HFF-Myc (cell line): ENCODE measurements at regions not wholly inside any gene's neighbourhood (a gene's known extent, or its start where the extent isn't known, plus 50 kb on each side); places are given as distances from the start of the nearest gene placed in this dataset.

Source experiments
- DNase-seq: peaks from one replicate; pipeline ENCODE4 v3.0.0-alpha.2; 2011; ENCODE audit warnings: low read depth; ENCODE audit errors: extremely low read depth
- H3K4me3 ChIP-seq: replicated peaks from 2 replicates; pipeline ENCODE4 v1.5.1; 2011; ENCODE audit warnings: low read depth, mild to moderate bottlenecking, control low read depth, low read length
- TF ChIP-seq, protein P1 (sequence below): IDR thresholded peaks from 2 replicates; pipeline ENCODE4 v1.5.1; 2012; ENCODE audit warnings: mild to moderate bottlenecking, low read depth, low read length, control low read depth; ENCODE audit errors: missing control alignments

- no peak for DNase-seq
- H3K4me3 ChIP-seq = no peak overlapping the region
- TF ChIP-seq, protein P1, sequence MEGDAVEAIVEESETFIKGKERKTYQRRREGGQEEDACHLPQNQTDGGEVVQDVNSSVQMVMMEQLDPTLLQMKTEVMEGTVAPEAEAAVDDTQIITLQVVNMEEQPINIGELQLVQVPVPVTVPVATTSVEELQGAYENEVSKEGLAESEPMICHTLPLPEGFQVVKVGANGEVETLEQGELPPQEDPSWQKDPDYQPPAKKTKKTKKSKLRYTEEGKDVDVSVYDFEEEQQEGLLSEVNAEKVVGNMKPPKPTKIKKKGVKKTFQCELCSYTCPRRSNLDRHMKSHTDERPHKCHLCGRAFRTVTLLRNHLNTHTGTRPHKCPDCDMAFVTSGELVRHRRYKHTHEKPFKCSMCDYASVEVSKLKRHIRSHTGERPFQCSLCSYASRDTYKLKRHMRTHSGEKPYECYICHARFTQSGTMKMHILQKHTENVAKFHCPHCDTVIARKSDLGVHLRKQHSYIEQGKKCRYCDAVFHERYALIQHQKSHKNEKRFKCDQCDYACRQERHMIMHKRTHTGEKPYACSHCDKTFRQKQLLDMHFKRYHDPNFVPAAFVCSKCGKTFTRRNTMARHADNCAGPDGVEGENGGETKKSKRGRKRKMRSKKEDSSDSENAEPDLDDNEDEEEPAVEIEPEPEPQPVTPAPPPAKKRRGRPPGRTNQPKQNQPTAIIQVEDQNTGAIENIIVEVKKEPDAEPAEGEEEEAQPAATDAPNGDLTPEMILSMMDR = no peak
Measured at GRCh38 chr18:34637094-34637801, 72.8 kb upstream of the DTNA start.

GRCh38 chr18:34639687-34640086, 70.4 kb upstream of the DTNA start:
- no peak for DNase-seq
- H3K4me3 ChIP-seq = no peak overlapping the region
- TF ChIP-seq, protein P1 = no peak

GRCh38 chr18:34640276-34640675, 69.8 kb upstream of the DTNA start:
- TF ChIP-seq, protein P1 = no peak
- H3K4me3 ChIP-seq = no peak overlapping the region
- DNase-seq = no peak

GRCh38 chr18:34643989-34644388, 66.1 kb upstream of the DTNA start:
- DNase-seq = no peak
- TF ChIP-seq, protein P1 = no peak

GRCh38 chr18:34647251-34647650, 62.8 kb upstream of the DTNA start:
- H3K4me3 ChIP-seq = no peak overlapping the region
- no peak for DNase-seq
- TF ChIP-seq, protein P1 = no peak

More at GRCh38 chr18:34643989-34644388, 66.1 kb upstream of the DTNA start:
- H3K4me3 ChIP-seq = no peak overlapping the region

DNA sequence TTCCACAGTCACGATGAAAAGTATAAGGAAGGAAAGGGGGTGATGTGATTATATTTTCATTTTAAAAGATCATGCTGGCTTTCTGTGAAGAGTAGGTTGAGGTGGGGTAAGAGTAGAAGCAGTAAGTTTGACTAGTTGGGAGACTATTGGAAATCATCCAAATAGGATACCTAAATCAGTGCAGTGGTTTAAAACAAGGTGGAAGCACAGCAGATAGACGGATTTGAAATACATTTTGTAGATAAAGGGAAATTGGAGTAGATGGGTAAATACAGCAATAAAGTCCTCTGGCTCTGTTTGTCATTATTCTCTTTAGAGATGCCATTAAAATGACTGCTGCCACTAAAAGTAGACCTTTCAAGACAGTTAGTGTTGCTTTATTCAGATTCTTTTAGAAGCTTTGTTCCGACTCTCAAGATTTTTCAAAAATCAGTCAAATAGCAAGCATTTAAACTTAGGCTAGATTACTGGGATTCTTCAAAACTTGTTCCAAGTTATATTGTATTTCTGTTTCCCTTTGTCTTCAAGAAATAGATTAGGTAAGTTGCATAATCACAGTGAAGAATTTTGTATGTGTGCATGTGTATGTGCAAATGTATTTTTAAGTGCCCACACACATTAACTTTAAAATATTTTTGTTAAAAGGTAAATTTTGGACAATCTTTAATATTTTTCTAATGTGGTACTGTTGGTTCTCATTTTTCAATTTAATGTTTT, 61.7 kb upstream of the DTNA start:
- TF ChIP-seq, protein P1 = no peak
- no peak for DNase-seq
- no peak overlapping the region for H3K4me3 ChIP-seq
